ENCODE measurements at regions not wholly inside any gene's neighbourhood (a gene's known extent, or its start where the extent isn't known, plus 50 kb on each side); places are given as distances from the start of the nearest gene placed in this dataset.

- no peak for DNase-seq
These were observed 216.8 kb downstream of the RPS24 start for GRCh38 chr10:78250313-78251015.

DNA sequence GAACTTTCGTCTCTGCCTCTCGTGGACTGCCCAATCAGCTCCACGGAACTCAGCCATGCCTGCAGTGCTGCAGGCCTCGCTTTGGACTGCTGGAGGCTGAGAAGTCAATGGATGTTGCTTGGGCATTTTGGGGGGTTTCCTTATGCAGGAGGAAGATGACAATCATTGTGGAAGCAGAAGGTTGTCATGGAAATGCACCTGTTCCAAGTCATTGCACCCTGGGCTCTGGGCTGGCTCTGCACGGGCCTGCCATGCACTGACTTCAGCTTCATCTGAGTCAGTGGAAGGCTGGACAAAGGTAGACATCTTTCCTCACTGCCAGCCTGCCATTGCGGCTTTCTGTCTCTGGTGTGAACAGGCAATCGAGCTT lies 217.3 kb downstream of the RPS24 start:
- DNase-seq, result no peak

DNA sequence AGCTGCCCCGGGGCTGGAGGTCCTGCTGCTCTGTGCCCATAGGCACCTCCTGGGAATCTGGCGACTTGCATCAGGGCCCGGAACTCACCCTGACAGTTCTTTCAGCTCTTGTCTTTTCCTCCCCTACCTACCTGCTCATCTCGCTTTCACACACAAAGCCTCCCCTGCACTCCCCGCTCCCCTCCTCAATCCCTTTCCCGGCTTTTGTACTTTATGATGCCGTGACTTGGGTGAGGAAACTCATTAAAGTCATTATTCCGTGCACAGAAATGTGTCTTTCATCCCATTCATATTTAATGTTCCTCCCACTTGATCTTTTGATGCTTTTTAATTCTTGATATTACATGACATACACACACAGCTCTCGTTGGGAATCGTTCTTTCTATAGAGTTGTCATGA lies 218.6 kb downstream of the RPS24 start:
- DNase-seq, result no peak

GRCh38 chr10:78253063-78253853 lies 219.6 kb downstream of the RPS24 start:
- DNase-seq, result no peak

GRCh38 chr10:78254013-78254412 lies 220.3 kb downstream of the RPS24 start:
- no peak for DNase-seq

GRCh38 chr10:78255214-78255613 lies 221.6 kb downstream of the RPS24 start:
- DNase-seq, result no peak

- no peak for DNase-seq
These were observed 222.4 kb downstream of the RPS24 start for GRCh38 chr10:78255796-78256638.

- no peak for DNase-seq
These were observed 224.8 kb downstream of the RPS24 start for GRCh38 chr10:78258323-78259030.

GRCh38 chr10:78259391-78259790 lies 225.7 kb downstream of the RPS24 start:
- no peak for DNase-seq

- no peak for DNase-seq
These were observed 226.5 kb downstream of the RPS24 start for GRCh38 chr10:78260141-78260540.

DNA sequence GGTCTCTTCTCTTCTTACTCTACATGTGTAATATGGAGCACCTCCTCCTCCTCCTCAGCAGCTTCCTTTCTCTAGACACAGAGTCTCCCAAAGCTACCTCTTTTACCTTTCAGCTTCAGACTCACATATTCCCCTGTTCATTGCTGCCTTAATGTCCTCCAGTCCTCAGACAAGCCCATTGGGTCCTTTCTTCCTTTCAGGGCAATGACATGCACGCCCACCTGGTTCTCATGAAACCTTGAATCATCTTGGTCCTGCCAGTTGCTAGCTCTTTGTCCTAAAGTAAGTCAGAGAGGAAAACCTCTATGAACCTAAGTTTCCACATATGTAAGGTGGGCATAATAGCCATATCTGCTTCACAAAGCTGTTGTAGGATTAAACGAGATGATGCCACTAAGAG lies 227.0 kb downstream of the RPS24 start:
- DNase-seq, result no peak

DNA sequence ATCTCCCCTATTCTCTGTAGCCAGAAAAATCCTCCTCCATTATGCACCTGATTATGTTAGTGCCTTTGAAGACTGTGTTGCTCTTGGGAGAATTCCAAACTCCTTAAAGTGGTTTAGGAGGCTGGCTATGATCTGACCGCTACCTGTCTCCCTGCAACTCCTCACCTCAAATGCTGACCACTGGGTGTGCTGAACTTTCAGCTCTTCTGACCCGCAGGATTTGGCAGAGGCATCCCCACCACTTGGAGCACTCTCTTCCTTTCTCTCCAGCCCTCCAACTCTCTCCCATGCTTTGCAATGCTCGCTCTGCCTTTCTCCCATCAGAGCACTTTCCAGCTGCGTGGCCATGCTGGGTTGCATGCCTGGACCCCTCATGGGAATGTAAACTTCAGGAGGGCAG lies 227.6 kb downstream of the RPS24 start:
- DNase-seq, result no peak

DNA sequence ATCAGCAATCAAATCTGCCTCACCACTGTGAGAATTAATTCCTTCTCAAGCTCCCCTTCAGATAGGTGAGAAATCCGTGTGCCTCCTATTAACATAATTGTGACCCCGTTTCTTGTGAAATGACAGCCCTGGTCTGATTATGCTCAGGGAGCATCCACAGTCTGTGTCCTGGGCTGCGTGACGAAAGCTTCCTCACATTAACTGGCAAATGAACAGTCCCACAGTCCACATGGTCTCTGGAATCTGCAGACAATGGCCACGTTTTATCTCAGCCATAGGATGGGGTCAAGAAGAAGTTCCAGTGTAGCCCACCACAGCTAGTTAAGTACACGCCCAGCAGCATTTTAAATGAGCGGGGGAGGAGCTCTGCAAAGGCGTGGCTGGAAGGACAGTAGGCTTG lies 229.2 kb downstream of the RPS24 start:
- DNase-seq, result no peak

DNA sequence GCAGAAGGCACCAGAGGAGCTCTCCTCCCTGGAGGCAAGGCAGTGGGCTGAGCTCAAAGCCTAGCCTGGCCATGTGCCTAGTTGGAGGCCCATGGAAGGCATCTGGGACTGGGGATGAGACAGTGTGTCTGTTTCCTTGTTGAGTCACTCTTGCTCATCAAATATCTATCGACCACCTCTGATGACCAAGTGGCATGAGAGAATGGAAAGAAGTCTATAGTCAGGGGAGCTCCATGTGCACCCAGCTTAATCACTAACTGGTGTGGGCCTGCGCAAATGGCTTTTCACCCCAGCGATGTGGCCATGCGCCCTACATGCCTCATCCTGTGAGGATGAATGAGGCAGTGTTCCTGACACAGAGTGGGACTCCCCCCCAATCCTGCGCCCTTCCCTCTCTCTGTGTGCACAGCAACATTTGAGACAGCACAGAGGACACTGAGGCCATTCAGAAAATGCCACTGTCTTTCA lies 229.9 kb downstream of the RPS24 start:
- DNase-seq, result no peak

DNA sequence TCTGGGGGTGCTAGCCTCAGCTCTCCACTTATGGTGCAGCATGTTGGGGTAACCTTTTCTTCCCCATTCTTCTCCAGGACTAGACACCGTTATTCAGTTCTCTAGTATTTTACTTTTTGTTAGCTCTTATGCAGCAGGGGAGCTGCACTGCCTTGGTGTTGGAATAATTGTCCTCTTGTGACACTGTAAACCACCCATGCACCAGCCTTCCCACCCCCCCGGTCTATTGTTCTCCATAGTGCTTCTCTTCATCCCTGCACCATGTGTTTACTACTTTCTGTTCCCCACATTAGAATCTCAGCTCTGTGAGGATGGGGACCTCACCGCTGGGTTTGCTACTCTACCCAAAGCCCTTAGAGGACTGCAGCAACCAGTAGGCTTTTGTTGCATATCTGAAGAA lies 230.7 kb downstream of the RPS24 start:
- no peak for DNase-seq

- DNase-seq, result no peak
These were observed 233.2 kb downstream of the RPS24 start for GRCh38 chr10:78266741-78267469.

- DNase-seq, result no peak
These were observed 233.9 kb downstream of the RPS24 start for GRCh38 chr10:78267598-78267997.

GRCh38 chr10:78269060-78269459 lies 235.4 kb downstream of the RPS24 start:
- no peak for DNase-seq

DNA sequence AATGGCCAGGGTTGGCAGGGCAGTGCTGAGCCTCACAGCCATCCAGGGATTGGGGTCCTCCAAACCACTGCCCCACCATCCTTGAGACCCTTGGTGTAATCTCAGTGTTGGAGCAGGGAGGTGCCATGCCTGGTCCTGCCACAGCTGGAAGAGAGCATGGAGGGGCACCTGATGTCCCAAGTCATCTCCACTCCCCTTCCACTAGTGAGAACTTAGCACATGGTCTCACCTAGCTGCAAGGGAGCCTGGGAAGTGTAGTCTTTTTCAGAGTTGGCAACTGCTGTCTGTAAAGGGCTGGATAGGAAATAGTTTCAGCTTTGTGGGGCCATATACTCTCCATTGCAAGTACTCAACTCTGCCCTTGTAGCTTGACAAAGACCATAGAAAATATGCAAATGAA lies 238.7 kb downstream of the RPS24 start:
- DNase-seq, result no peak

DNA sequence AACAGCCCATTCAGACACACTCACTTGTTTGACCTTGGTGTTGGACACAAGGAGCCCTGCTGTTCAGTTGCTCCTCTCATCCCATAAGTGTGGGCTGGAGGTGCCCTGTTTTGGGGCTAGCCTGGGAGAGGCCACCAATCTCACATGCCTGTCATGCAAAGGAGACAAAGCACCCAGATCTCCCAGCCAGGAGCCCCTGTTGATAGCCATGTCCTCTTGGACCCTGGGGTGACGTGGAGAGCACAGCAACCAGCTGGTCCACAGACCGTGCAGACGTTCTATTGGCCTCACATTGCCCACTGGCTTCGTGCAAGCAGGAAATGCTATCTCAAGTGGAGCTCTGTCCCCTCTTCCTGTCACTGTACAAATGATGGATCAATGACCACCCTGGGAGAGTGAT lies 240.8 kb downstream of the RPS24 start:
- no peak for DNase-seq

GRCh38 chr10:78276139-78276538 lies 242.5 kb downstream of the RPS24 start:
- no peak for DNase-seq

All from left hindlimb (tissue), 1 donor.